Liver (tissue), 8 donors: ENCODE measurements at regions not wholly inside any gene's neighbourhood (a gene's known extent, or its start where the extent isn't known, plus 50 kb on each side); places are given as distances from the start of the nearest gene placed in this dataset.

Source experiments
- DNase-seq: peaks from one replicate; pipeline ENCODE4 v3.0.0-alpha.2; 2017; ENCODE audit warnings: low spot score
- H3K27ac ChIP-seq, 2 donors: one replicate each; pipeline ENCODE4 v1.7.0; 2013; ENCODE audit warnings: inconsistent platforms in 2 of 2, low read length in 2 of 2, control low read depth in 1 of 2, low read depth in 1 of 2, mild to moderate bottlenecking in 1 of 2
- H3K27me3 ChIP-seq, 4 donors: one replicate each; pipeline versions ENCODE4 v1.6.1 to v1.7.0; 2013; ENCODE audit warnings: low read length in 3 of 4, inconsistent platforms in 1 of 4, mild to moderate bottlenecking in 1 of 4, moderate library complexity in 1 of 4; ENCODE audit not compliant: control insufficient read depth in 4 of 4, insufficient read depth in 4 of 4
- H3K36me3 ChIP-seq, 4 donors: one replicate each; pipeline versions ENCODE4 v1.6.1 to v1.7.0; 2013; ENCODE audit warnings: low read length in 3 of 4, mild to moderate bottlenecking in 3 of 4, low read depth in 1 of 4, moderate library complexity in 1 of 4; ENCODE audit not compliant: control insufficient read depth in 4 of 4, insufficient read depth in 3 of 4
- H3K4me1 ChIP-seq, 4 donors: one replicate each; pipeline versions ENCODE4 v1.6.1 to v1.7.0; 2013; ENCODE audit warnings: low read length in 3 of 4, mild to moderate bottlenecking in 3 of 4, moderate library complexity in 1 of 4; ENCODE audit not compliant: control insufficient read depth in 4 of 4, insufficient read depth in 4 of 4
- H3K4me3 ChIP-seq, 3 donors: one replicate each; pipeline versions ENCODE4 v1.6.1 to v1.7.0; 2013; ENCODE audit warnings: low read length in 3 of 3, control low read depth in 1 of 3, low read depth in 1 of 3, mild to moderate bottlenecking in 1 of 3
- H3K9ac ChIP-seq, 2 donors: one replicate each; pipeline ENCODE4 v1.7.0; 2013; ENCODE audit warnings: low read length in 2 of 2, mild to moderate bottlenecking in 2 of 2, moderate library complexity in 2 of 2, control low read depth in 1 of 2, low read depth in 1 of 2
- H3K9me3 ChIP-seq, 4 donors: one replicate each; pipeline versions ENCODE4 v1.6.1 to v1.7.0; 2013; ENCODE audit warnings: low read length in 3 of 4; ENCODE audit not compliant: control insufficient read depth in 4 of 4
- ATF3 ChIP-seq: IDR thresholded peaks from 2 replicates; pipeline ENCODE4 v1.6.1; 2016; ENCODE audit warnings: antibody characterized with exemption
- FOXA1 ChIP-seq: IDR thresholded peaks from 2 replicates; pipeline ENCODE4 v1.6.1; 2016; ENCODE audit warnings: antibody characterized with exemption
- FOXA2 ChIP-seq: IDR thresholded peaks from 2 replicates; pipeline ENCODE4 v1.6.1; 2016; ENCODE audit warnings: antibody characterized with exemption
- GABPA ChIP-seq, 2 donors: IDR thresholded peaks in 1 of 2; conservative IDR thresholded peaks in 1 of 2; 2 replicates each; pipeline ENCODE4 v1.6.1; 2016; ENCODE audit warnings: antibody characterized with exemption in 2 of 2, mild to moderate bottlenecking in 1 of 2, moderate library complexity in 1 of 2
- HNF4A ChIP-seq, 2 donors: conservative IDR thresholded peaks; 2 replicates each; pipeline ENCODE4 v1.6.1; 2016; ENCODE audit warnings: antibody characterized with exemption in 2 of 2, mild to moderate bottlenecking in 2 of 2
- HNF4G ChIP-seq: IDR thresholded peaks from 2 replicates; pipeline ENCODE4 v1.6.1; 2016; ENCODE audit warnings: antibody characterized with exemption
- JUND ChIP-seq, 2 donors: IDR thresholded peaks; 2 replicates each; pipeline ENCODE4 v1.6.1; 2016; ENCODE audit warnings: antibody characterized with exemption in 2 of 2
- NR2F2 ChIP-seq: IDR thresholded peaks from 2 replicates; pipeline ENCODE4 v1.6.1; 2016; ENCODE audit warnings: antibody characterized with exemption
- RAD21 ChIP-seq, 2 donors: IDR thresholded peaks; 2 replicates each; pipeline ENCODE4 v1.6.1; 2016; ENCODE audit warnings: antibody characterized with exemption in 2 of 2, mild to moderate bottlenecking in 2 of 2
- RXRA ChIP-seq, 2 donors: IDR thresholded peaks; 2 replicates each; pipeline ENCODE4 v1.6.1; 2017 to 2018; ENCODE audit warnings: antibody characterized with exemption in 2 of 2, mild to moderate bottlenecking in 1 of 2
- TAF1 ChIP-seq: conservative IDR thresholded peaks from 2 replicates; pipeline ENCODE4 v1.6.1; 2016; ENCODE audit warnings: antibody characterized with exemption, mild to moderate bottlenecking
- YY1 ChIP-seq: IDR thresholded peaks from 2 replicates; pipeline ENCODE4 v1.6.1; 2016; ENCODE audit warnings: antibody characterized with exemption, mild to moderate bottlenecking
- ZBTB33 ChIP-seq: IDR thresholded peaks from 2 replicates; pipeline ENCODE4 v1.6.1; 2016; ENCODE audit warnings: antibody characterized with exemption
- WGBS: extraction: QIAGEN DNeasy Blood & Tissue Kit; methylation state at CpG from one replicate; pipeline ENCODE4 v1.1.7; 2013; 5-methylcytosine and 5-hydroxymethylcytosine counted together
- TF ChIP-seq, protein P1 (sequence below): fragments of 150-350 bp; IDR thresholded peaks from 2 replicates; pipeline ENCODE4 v1.5.1; 2017; ENCODE audit warnings: improper control_type of control experiment, low read depth, low read length; ENCODE audit not compliant: missing input control
- TF ChIP-seq, protein P2 (sequence below): IDR thresholded peaks from 2 replicates; pipeline ENCODE4 v1.6.1; 2016; ENCODE audit warnings: antibody characterized with exemption
- donor health status: healthy.
- donor health status: healthy.
- donor health status: healthy.
- donor health status: healthy.
- donor health status: healthy.

- no peaks in the 10 kb centered on the region for H3K9me3 ChIP-seq
Observed at GRCh38 chr3:82496890-82497560, 735.6 kb upstream of the GBE1 start.

GRCh38 chr3:82495655-82496054, 734.2 kb upstream of the GBE1 start:
- 76% methylated on average over 2 of the region's 2 CpGs for WGBS
- Histone ChIP-seq H3K27ac (no peak overlapping the region), H3K27me3 (peaks cover 0 to 3% (median 0%) of the 10 kb centered on the region in 4 donors), H3K36me3 (no peaks in the 10 kb centered on the region), H3K4me3 (no peak overlapping the region), H3K9ac (no peak overlapping the region), H3K9me3 (no peaks in the 10 kb centered on the region), H3K4me1 (no peaks in the 10 kb centered on the region)
- no peak for DNase-seq
- no peak for TF ChIP-seq FOXA2
- TF ChIP-seq NR2F2 = no peak
- no peak for TF ChIP-seq HNF4G

More at GRCh38 chr3:82496890-82497560, 735.6 kb upstream of the GBE1 start:
- Histone ChIP-seq H3K9ac (no peak overlapping the region), H3K4me3 (no peak overlapping the region), H3K4me1 (no peaks in the 10 kb centered on the region), H3K27me3 (peaks cover 0 to 3% (median 0%) of the 10 kb centered on the region in 4 donors), H3K36me3 (no peaks in the 10 kb centered on the region), H3K27ac (no peak overlapping the region)
- no peak for DNase-seq
- TF ChIP-seq NR2F2 = no peak
- TF ChIP-seq RAD21 (IDR thresholded peaks at IDR 0.05) = peak in 1 of 2 donors; percentile 62
- WGBS = 55% methylated on average over 8 of the region's 8 CpGs

- H3K4me1 ChIP-seq = no peaks in the 10 kb centered on the region
- TF ChIP-seq YY1 (no peak), GABPA (IDR thresholded peaks at IDR 0.05 in 1 of 2, conservative IDR thresholded peaks at IDR 0.05 in 1 of 2) (no peak), HNF4G (no peak), RXRA (IDR thresholded peaks at IDR 0.05) (no peak), FOXA2 (no peak), ZBTB33 (no peak), RAD21 (IDR thresholded peaks at IDR 0.05) (no peak), ATF3 (no peak), HNF4A (conservative IDR thresholded peaks at IDR 0.05) (no peak), JUND (IDR thresholded peaks at IDR 0.05) (no peak), TAF1 (no peak), FOXA1 (no peak), NR2F2 (no peak)
- TF ChIP-seq, protein P1, sequence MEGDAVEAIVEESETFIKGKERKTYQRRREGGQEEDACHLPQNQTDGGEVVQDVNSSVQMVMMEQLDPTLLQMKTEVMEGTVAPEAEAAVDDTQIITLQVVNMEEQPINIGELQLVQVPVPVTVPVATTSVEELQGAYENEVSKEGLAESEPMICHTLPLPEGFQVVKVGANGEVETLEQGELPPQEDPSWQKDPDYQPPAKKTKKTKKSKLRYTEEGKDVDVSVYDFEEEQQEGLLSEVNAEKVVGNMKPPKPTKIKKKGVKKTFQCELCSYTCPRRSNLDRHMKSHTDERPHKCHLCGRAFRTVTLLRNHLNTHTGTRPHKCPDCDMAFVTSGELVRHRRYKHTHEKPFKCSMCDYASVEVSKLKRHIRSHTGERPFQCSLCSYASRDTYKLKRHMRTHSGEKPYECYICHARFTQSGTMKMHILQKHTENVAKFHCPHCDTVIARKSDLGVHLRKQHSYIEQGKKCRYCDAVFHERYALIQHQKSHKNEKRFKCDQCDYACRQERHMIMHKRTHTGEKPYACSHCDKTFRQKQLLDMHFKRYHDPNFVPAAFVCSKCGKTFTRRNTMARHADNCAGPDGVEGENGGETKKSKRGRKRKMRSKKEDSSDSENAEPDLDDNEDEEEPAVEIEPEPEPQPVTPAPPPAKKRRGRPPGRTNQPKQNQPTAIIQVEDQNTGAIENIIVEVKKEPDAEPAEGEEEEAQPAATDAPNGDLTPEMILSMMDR = no peak
- TF ChIP-seq, protein P2, sequence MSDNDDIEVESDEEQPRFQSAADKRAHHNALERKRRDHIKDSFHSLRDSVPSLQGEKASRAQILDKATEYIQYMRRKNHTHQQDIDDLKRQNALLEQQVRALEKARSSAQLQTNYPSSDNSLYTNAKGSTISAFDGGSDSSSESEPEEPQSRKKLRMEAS = no peak
- WGBS = 90% methylated on average over 1 of the region's 1 CpG
- H3K27ac ChIP-seq = no peak overlapping the region
- H3K9ac ChIP-seq = no peak overlapping the region
- H3K4me3 ChIP-seq = no peak overlapping the region
- peaks cover 0 to 3% (median 0%) of the 10 kb centered on the region in 4 donors for H3K27me3 ChIP-seq
- no peak for DNase-seq
- no peaks in the 10 kb centered on the region for H3K9me3 ChIP-seq
- no peaks in the 10 kb centered on the region for H3K36me3 ChIP-seq
Observed at GRCh38 chr3:82494977-82495489, 733.6 kb upstream of the GBE1 start.
